ENCODE measurements at regions not wholly inside any gene's neighbourhood (a gene's known extent, or its start where the extent isn't known, plus 50 kb on each side); places are given as distances from the start of the nearest gene placed in this dataset.

DNA sequence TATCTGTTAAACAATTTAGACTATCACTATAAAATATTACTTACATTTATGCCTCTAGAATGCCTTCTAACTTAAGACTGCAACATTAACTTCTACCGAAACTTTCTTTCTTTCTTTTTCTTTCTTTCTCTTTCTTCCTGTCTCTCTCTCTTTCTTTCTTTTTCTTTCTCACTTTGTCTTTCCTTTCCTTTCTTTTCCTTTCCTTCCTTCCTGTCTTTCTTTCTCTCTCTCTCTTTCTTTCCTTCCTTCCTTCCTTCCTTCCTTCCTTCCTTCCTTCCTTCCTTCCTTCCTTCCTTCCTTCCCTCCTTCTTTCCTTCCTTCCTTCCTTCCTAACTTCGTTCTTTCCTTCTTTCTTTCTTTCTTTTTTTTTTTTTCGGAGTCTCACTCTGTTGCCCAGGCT is 1071.9 kb upstream of the ATXN8OS start:
- ChIA-PET CTCF (interaction anchor here (1.0 kb wide), 1 partner anchor 1282 kb away, joined by 3 read pairs; no protein-coding TSS in a partner anchor), SMC1A (ENCODE audit: uncharacterized antibody, unreplicated experiment) (no interaction called here), RAD21 (ENCODE audit: unreplicated experiment) (no interaction called here), POLR2A (no interaction called here)
- 70% methylated on average over 1 of the region's 3 CpGs for WGBS (ENCODE audit: insufficient coverage, insufficient replicate concordance, low lambda C conversion rate, missing lambda C conversion rate)
- H3K4me1 ChIP-seq (ENCODE audit: control insufficient read depth, insufficient read depth, low read length), result no peaks in the 10 kb centered on the region
- no peak overlapping the region for H3K4me2 ChIP-seq (ENCODE audit: control insufficient read depth, insufficient read depth)
- H3K4me3 ChIP-seq, result no peak overlapping the region
- intact Hi-C loops (cut with micrococcal nuclease; ENCODE audit: unreplicated experiment), result no loop called here
- H4K20me1 ChIP-seq (ENCODE audit: control insufficient read depth, insufficient read depth), result no peaks in the 10 kb centered on the region
- DNase-seq (ENCODE audit: low read depth, low spot score), result no peak
- no peaks in the 10 kb centered on the region for H3K27me3 ChIP-seq (replicated peaks in 1 of 2; ENCODE audit: control insufficient read depth in 2 of 2, insufficient read depth in 2 of 2, low read length in 1 of 2)
- H3K9ac ChIP-seq (ENCODE audit: control insufficient read depth, insufficient read depth, low read length), result no peak overlapping the region
- no peak for ATAC-seq
- no peak for FAIRE-seq
- in situ Hi-C loops (cut with MboI), result no loop called here
- H2AFZ ChIP-seq (ENCODE audit: control insufficient read depth, low read depth, low read length), result no peak overlapping the region
- no peak overlapping the region for H3K27ac ChIP-seq (ENCODE audit: control insufficient read depth, insufficient read depth)
- no TSS peak for BruUV-seq (replicated peaks)
- H3K9me3 ChIP-seq (replicated peaks; ENCODE audit: control insufficient read depth, insufficient read depth, low read length), result no peaks in the 10 kb centered on the region
- no peaks in the 10 kb centered on the region for H3K79me2 ChIP-seq (ENCODE audit: control insufficient read depth, insufficient read depth, low read length)
- H3K36me3 ChIP-seq (ENCODE audit: control insufficient read depth in 2 of 2, insufficient read depth in 2 of 2, low read length in 1 of 2), result no peaks in the 10 kb centered on the region
- TF ChIP-seq SMAD1 (IDR thresholded peaks at IDR 0.05; ENCODE audit: low read depth, partially characterized antibody) (no peak), EGR1 (IDR thresholded peaks at IDR 0.05; ENCODE audit: borderline replicate concordance in 1 of 2, low read depth in 2 of 2, low read length in 2 of 2) (no peak), JUND (IDR thresholded peaks at IDR 0.05; ENCODE audit: low read depth, low read length) (no peak), SUZ12 (IDR thresholded peaks at IDR 0.05; ENCODE audit: unreplicated experiment) (no peak), CREM (IDR thresholded peaks at IDR 0.05; ENCODE audit: low read depth) (no peak), SRF (IDR thresholded peaks at IDR 0.05; ENCODE audit: low read depth in 2 of 2, low read length in 2 of 2) (no peak), EZH2 (IDR thresholded peaks at IDR 0.05; ENCODE audit: borderline replicate concordance, control insufficient read depth, low read depth, low read length) (no peak), NRF1 (conservative IDR thresholded peaks at IDR 0.05; ENCODE audit: low read depth, low read length) (no peak)
- TF ChIP-seq, protein P1, sequence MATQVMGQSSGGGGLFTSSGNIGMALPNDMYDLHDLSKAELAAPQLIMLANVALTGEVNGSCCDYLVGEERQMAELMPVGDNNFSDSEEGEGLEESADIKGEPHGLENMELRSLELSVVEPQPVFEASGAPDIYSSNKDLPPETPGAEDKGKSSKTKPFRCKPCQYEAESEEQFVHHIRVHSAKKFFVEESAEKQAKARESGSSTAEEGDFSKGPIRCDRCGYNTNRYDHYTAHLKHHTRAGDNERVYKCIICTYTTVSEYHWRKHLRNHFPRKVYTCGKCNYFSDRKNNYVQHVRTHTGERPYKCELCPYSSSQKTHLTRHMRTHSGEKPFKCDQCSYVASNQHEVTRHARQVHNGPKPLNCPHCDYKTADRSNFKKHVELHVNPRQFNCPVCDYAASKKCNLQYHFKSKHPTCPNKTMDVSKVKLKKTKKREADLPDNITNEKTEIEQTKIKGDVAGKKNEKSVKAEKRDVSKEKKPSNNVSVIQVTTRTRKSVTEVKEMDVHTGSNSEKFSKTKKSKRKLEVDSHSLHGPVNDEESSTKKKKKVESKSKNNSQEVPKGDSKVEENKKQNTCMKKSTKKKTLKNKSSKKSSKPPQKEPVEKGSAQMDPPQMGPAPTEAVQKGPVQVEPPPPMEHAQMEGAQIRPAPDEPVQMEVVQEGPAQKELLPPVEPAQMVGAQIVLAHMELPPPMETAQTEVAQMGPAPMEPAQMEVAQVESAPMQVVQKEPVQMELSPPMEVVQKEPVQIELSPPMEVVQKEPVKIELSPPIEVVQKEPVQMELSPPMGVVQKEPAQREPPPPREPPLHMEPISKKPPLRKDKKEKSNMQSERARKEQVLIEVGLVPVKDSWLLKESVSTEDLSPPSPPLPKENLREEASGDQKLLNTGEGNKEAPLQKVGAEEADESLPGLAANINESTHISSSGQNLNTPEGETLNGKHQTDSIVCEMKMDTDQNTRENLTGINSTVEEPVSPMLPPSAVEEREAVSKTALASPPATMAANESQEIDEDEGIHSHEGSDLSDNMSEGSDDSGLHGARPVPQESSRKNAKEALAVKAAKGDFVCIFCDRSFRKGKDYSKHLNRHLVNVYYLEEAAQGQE (IDR thresholded peaks at IDR 0.05; ENCODE audit: low read depth, low read length), result no peak
- TF ChIP-seq, protein P2, sequence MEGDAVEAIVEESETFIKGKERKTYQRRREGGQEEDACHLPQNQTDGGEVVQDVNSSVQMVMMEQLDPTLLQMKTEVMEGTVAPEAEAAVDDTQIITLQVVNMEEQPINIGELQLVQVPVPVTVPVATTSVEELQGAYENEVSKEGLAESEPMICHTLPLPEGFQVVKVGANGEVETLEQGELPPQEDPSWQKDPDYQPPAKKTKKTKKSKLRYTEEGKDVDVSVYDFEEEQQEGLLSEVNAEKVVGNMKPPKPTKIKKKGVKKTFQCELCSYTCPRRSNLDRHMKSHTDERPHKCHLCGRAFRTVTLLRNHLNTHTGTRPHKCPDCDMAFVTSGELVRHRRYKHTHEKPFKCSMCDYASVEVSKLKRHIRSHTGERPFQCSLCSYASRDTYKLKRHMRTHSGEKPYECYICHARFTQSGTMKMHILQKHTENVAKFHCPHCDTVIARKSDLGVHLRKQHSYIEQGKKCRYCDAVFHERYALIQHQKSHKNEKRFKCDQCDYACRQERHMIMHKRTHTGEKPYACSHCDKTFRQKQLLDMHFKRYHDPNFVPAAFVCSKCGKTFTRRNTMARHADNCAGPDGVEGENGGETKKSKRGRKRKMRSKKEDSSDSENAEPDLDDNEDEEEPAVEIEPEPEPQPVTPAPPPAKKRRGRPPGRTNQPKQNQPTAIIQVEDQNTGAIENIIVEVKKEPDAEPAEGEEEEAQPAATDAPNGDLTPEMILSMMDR (IDR thresholded peaks at IDR 0.05 in 2 of 3, conservative IDR thresholded peaks at IDR 0.05 in 1 of 3; ENCODE audit: control insufficient read depth in 2 of 3, extremely low read depth in 1 of 3, insufficient read depth in 1 of 3, low read depth in 3 of 3, low read length in 3 of 3), result no peak
- TF ChIP-seq, protein P3, sequence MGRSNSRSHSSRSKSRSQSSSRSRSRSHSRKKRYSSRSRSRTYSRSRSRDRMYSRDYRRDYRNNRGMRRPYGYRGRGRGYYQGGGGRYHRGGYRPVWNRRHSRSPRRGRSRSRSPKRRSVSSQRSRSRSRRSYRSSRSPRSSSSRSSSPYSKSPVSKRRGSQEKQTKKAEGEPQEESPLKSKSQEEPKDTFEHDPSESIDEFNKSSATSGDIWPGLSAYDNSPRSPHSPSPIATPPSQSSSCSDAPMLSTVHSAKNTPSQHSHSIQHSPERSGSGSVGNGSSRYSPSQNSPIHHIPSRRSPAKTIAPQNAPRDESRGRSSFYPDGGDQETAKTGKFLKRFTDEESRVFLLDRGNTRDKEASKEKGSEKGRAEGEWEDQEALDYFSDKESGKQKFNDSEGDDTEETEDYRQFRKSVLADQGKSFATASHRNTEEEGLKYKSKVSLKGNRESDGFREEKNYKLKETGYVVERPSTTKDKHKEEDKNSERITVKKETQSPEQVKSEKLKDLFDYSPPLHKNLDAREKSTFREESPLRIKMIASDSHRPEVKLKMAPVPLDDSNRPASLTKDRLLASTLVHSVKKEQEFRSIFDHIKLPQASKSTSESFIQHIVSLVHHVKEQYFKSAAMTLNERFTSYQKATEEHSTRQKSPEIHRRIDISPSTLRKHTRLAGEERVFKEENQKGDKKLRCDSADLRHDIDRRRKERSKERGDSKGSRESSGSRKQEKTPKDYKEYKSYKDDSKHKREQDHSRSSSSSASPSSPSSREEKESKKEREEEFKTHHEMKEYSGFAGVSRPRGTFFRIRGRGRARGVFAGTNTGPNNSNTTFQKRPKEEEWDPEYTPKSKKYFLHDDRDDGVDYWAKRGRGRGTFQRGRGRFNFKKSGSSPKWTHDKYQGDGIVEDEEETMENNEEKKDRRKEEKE (IDR thresholded peaks at IDR 0.05), result no peak
- TF ChIP-seq, protein P4, sequence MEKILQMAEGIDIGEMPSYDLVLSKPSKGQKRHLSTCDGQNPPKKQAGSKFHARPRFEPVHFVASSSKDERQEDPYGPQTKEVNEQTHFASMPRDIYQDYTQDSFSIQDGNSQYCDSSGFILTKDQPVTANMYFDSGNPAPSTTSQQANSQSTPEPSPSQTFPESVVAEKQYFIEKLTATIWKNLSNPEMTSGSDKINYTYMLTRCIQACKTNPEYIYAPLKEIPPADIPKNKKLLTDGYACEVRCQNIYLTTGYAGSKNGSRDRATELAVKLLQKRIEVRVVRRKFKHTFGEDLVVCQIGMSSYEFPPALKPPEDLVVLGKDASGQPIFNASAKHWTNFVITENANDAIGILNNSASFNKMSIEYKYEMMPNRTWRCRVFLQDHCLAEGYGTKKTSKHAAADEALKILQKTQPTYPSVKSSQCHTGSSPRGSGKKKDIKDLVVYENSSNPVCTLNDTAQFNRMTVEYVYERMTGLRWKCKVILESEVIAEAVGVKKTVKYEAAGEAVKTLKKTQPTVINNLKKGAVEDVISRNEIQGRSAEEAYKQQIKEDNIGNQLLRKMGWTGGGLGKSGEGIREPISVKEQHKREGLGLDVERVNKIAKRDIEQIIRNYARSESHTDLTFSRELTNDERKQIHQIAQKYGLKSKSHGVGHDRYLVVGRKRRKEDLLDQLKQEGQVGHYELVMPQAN (conservative IDR thresholded peaks at IDR 0.05), result no peak
